Ishikawa (cell line): ENCODE measurements at regions not wholly inside any gene's neighbourhood (a gene's known extent, or its start where the extent isn't known, plus 50 kb on each side); places are given as distances from the start of the nearest gene placed in this dataset.

Experiments
- CEBPB ChIP-seq: IDR thresholded peaks from 2 replicates; pipeline ENCODE4 v1.6.1; 2012
- EGR1 ChIP-seq: IDR thresholded peaks from 2 replicates; pipeline ENCODE4 v1.6.1; 2012
- EP300 ChIP-seq: IDR thresholded peaks from 2 replicates; pipeline ENCODE4 v1.6.1; 2012; ENCODE audit warnings: borderline replicate concordance
- MAX ChIP-seq: IDR thresholded peaks from 2 replicates; pipeline ENCODE4 v1.6.1; 2012
- REST ChIP-seq: IDR thresholded peaks from 2 replicates; pipeline ENCODE4 v1.6.1; 2012; ENCODE audit warnings: low read depth, mild to moderate bottlenecking
- USF1 ChIP-seq: IDR thresholded peaks from 2 replicates; pipeline ENCODE4 v1.6.1; 2012
- YY1 ChIP-seq: IDR thresholded peaks from 2 replicates; pipeline ENCODE4 v1.6.1; 2012; ENCODE audit warnings: low read depth

- TF ChIP-seq EP300 (no peak), EGR1 (no peak), USF1 (no peak), CEBPB (no peak), REST (peak; percentile 46; the same call in 1 of the 2 replicates), MAX (no peak), YY1 (0 out of 2 replicates have a peak, but pooled peaks have one; percentile 29)
Measured at GRCh38 chr6:27592481-27593199, 119.7 kb upstream of the ZNF184 start.
